MM.1S (cell line): ENCODE measurements at regions not wholly inside any gene's neighbourhood (a gene's known extent, or its start where the extent isn't known, plus 50 kb on each side); places are given as distances from the start of the nearest gene placed in this dataset.

ENCODE experiments used
- EZH2 ChIP-seq: fragments of 300-600 bp; sonication (generic); optimal IDR thresholded peaks from 2 replicates; pipeline ENCODE3; 2017; ENCODE audit warnings: low read depth, mild to moderate bottlenecking, antibody characterized with exemption, low read length, mixed read lengths
- EZH2phosphoT487 ChIP-seq: fragments of 300-600 bp; sonication (generic); IDR thresholded peaks from 2 replicates; pipeline ENCODE4 v1.6.1; 2018; ENCODE audit warnings: antibody characterized with exemption, low read length
- TF ChIP-seq, protein P1 (sequence below): fragments of 300-600 bp; sonication (generic); IDR thresholded peaks from 2 replicates; pipeline ENCODE4 v1.5.1; 2016; ENCODE audit warnings: antibody characterized with exemption, low read length, mixed read lengths

DNA sequence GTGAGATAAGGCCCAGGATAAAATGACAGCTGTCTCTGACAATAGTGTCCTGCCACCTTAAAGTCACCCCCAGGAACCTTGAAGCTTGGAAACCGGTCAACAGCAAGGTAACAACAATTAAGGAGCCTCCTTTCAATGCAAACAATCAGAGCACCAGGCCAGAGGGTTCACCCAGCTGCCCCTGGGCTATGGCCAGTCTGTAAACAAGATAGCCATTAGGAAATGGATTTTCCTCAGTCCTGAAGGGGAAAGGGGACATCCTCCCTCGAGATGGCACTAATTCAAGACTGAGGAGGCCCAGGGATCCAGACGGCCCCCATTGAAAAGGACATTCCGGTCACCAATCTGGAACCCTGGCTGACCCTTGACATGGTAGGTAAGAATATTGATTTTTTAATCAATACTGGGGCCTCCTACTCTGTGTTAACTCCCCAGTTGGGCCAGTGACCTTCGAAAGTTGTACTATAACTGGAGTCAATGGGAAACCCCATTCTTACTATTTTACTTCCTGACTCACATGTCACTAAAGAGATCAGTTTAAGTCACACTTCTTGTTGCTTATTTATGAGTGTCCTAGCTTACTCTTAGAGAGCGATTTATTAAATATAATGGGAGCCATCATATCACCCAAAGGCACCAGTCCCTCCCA, 61.7 kb upstream of the CT45A1 start:
- TF ChIP-seq, protein P1, sequence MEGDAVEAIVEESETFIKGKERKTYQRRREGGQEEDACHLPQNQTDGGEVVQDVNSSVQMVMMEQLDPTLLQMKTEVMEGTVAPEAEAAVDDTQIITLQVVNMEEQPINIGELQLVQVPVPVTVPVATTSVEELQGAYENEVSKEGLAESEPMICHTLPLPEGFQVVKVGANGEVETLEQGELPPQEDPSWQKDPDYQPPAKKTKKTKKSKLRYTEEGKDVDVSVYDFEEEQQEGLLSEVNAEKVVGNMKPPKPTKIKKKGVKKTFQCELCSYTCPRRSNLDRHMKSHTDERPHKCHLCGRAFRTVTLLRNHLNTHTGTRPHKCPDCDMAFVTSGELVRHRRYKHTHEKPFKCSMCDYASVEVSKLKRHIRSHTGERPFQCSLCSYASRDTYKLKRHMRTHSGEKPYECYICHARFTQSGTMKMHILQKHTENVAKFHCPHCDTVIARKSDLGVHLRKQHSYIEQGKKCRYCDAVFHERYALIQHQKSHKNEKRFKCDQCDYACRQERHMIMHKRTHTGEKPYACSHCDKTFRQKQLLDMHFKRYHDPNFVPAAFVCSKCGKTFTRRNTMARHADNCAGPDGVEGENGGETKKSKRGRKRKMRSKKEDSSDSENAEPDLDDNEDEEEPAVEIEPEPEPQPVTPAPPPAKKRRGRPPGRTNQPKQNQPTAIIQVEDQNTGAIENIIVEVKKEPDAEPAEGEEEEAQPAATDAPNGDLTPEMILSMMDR: no peak
- TF ChIP-seq EZH2: no peak
- TF ChIP-seq EZH2phosphoT487: no peak
